ENCODE measurements at regions not wholly inside any gene's neighbourhood (a gene's known extent, or its start where the extent isn't known, plus 50 kb on each side); places are given as distances from the start of the nearest gene placed in this dataset.

DNA sequence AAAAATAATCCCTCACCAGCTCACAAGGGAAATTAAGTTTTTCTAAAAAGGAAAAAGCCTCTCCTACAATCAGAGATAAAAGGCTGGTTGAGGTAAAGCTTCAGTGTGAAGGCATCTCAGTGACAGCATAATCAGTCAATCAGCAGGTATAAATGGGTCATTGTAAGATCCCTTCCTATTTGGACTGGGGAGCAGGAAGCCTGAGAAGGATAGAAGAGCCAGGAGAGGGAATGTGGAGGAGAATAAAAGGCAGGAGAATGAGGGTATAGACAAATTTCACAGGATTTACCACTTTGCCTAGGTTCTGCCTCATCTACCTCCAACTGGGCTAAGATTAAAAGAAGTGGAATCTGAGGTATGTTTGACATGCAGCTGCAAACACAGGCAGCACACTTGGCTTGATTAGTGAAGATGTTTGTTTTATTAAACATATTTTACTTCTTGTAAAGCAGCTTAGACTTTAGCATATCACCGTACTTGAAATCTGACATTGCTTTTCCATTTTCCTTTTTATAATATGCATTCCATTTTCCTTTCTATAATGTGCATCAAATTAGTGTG, 479.1 kb upstream of the USP15 start:
- H3K27ac Mint-ChIP-seq: no peak overlapping the region
- no peak overlapping the region for H3K4me3 Mint-ChIP-seq
- no peak for DNase-seq
- peaks cover 3 to 8% (median 4%) of the 10 kb centered on the region in 7 donors for H3K9me3 Mint-ChIP-seq
- no peaks in the 10 kb centered on the region for H3K27me3 Mint-ChIP-seq
- no peaks in the 10 kb centered on the region for H3K4me1 Mint-ChIP-seq
- no peaks in the 10 kb centered on the region for H3K36me3 Mint-ChIP-seq
- ATAC-seq (ENCODE audit: low read depth in 2 of 2): no peak

DNA sequence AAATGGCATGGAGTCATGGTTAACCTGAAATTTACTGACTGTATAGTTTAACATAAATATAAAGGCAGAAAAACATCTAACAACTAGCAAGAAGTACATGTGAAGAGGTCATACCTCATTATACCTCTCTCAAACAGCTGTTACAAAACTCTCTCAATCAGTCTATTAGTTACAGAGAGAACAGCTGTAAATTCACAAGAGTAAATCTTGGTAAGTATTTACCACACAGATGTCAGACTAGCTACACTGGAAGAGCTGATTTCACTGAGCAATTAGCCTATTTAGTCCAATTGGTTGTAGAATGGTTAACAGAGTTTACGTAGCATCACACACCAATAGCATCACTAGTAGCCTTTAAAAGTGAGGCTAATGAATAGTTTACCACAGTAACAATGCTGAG, 463.4 kb upstream of the USP15 start:
- Mint-ChIP-seq H3K27ac (no peak overlapping the region), H3K36me3 (no peaks in the 10 kb centered on the region), H3K4me3 (no peak overlapping the region), H3K4me1 (no peaks in the 10 kb centered on the region), H3K9me3 (peaks cover 0 to 5% (median 4%) of the 10 kb centered on the region in 7 donors), H3K27me3 (no peaks in the 10 kb centered on the region)
- ATAC-seq (ENCODE audit: low read depth in 2 of 2) (no peak), DNase-seq (no peak)

DNA sequence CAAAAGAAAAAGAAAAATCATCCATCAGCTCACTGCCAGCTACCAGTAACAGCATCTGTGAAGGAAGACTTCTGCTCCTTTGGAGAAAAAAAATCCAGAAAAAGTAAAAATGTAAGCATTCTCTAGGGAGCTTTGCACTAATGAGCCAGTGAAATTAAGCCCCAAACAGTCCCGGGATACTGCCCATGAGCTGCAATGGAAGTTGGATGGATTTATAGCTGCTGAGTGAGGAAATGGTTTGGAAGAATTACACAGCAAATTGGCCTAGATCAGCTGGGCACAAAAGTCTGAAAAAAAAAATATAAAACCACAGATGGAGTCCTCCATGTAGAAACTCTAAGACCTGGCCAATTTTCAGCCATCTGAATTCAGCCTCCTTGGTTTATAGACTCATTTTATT, 462.9 kb upstream of the USP15 start:
- H3K27ac Mint-ChIP-seq: no peak overlapping the region
- H3K36me3 Mint-ChIP-seq: no peaks in the 10 kb centered on the region
- no peaks in the 10 kb centered on the region for H3K4me1 Mint-ChIP-seq
- no peaks in the 10 kb centered on the region for H3K27me3 Mint-ChIP-seq
- no peak for DNase-seq
- H3K4me3 Mint-ChIP-seq: no peak overlapping the region
- H3K9me3 Mint-ChIP-seq: peaks cover 0 to 5% (median 2%) of the 10 kb centered on the region in 7 donors
- ATAC-seq (ENCODE audit: low read depth in 2 of 2): no peak

DNA sequence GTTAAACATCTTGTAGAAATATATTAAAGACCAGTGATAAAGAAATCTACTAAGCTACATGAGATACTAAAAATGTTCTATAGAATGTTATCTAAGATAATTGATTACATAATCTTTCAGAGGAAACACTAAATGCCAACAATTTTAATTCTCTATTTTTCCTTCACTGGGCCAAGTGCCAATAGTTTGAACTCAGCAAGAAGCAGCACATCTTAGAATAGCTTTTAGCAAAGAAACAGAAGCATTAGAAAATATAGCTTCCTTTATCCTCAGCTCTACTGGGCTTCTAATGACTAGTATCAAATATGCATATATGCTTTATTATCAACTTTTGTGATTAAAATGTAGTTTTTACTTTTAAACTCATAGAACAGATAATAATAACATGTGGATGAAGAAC, 461.4 kb upstream of the USP15 start:
- no peak overlapping the region for H3K4me3 Mint-ChIP-seq
- ATAC-seq (ENCODE audit: low read depth in 2 of 2) (no peak), DNase-seq (no peak)
- no peaks in the 10 kb centered on the region for H3K4me1 Mint-ChIP-seq
- H3K27me3 Mint-ChIP-seq: no peaks in the 10 kb centered on the region
- H3K36me3 Mint-ChIP-seq: no peaks in the 10 kb centered on the region
- H3K27ac Mint-ChIP-seq: no peak overlapping the region
- peaks cover 0 to 5% (median 2%) of the 10 kb centered on the region in 7 donors for H3K9me3 Mint-ChIP-seq

- H3K27me3 Mint-ChIP-seq: no peaks in the 10 kb centered on the region
- no peak overlapping the region for H3K27ac Mint-ChIP-seq
- H3K4me3 Mint-ChIP-seq: no peak overlapping the region
- DNase-seq (no peak), ATAC-seq (ENCODE audit: low read depth in 2 of 2) (no peak)
- H3K4me1 Mint-ChIP-seq: no peaks in the 10 kb centered on the region
- peaks cover 6 to 18% (median 14%) of the 10 kb centered on the region in 7 donors for H3K9me3 Mint-ChIP-seq
- H3K36me3 Mint-ChIP-seq: no peaks in the 10 kb centered on the region
Observed at GRCh38 chr12:61804301-61804700, 455.9 kb upstream of the USP15 start.

- no peaks in the 10 kb centered on the region for H3K27me3 Mint-ChIP-seq
- H3K9me3 Mint-ChIP-seq: peaks cover 6 to 18% (median 15%) of the 10 kb centered on the region in 7 donors
- DNase-seq (no peak), ATAC-seq (ENCODE audit: low read depth in 2 of 2) (no peak)
- no peak overlapping the region for H3K4me3 Mint-ChIP-seq
- H3K4me1 Mint-ChIP-seq: no peaks in the 10 kb centered on the region
- H3K27ac Mint-ChIP-seq: no peak overlapping the region
- H3K36me3 Mint-ChIP-seq: no peaks in the 10 kb centered on the region
Observed at GRCh38 chr12:61808856-61809255, 451.3 kb upstream of the USP15 start.

DNA sequence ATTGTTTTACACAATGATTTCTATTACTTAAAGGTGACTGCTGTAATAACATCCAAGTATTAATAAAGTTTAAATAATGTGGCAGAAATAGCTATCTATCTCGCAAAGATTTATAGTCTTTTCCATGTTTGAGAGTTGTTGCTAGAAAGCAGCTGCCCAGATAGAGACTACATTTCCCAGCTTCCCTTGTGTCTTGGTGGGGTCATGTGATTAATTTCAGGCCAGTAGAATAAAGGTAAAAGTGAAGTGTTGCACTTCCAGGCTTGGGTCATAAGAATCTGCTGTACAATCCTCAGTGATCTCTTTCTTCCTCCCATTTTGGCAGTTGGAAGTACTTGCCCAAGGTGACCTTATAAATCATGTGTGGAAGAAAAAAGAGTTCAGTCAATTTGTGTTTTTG, 449.7 kb upstream of the USP15 start:
- peaks cover 11 to 18% (median 15%) of the 10 kb centered on the region in 7 donors for H3K9me3 Mint-ChIP-seq
- no peaks in the 10 kb centered on the region for H3K4me1 Mint-ChIP-seq
- DNase-seq: no peak
- H3K27me3 Mint-ChIP-seq: no peaks in the 10 kb centered on the region
- no peak for ATAC-seq (ENCODE audit: low read depth in 2 of 2)
- H3K27ac Mint-ChIP-seq: no peak overlapping the region
- H3K36me3 Mint-ChIP-seq: no peaks in the 10 kb centered on the region
- H3K4me3 Mint-ChIP-seq: no peak overlapping the region

DNA sequence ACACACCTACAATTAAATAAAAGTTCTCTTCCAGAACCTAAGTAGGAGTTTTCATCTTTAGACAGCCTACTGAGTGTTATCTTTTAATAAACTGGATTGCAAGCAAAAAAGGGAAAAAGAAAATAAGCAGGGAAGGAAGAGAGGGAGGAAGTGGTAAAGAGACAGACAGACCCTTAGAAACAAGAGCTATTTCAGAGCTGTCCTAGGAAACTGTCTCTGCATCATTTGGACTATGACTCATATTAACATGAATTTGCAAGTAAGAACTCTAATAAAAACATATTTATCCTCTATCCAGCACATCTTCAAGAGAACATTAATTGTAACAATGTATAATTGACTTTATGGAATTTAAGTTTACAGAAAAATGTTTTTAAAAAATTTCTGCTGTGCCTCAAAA, 438.8 kb upstream of the USP15 start:
- Mint-ChIP-seq H3K4me3 (no peak overlapping the region), H3K9me3 (peaks cover 0 to 5% (median 2%) of the 10 kb centered on the region in 7 donors), H3K36me3 (no peaks in the 10 kb centered on the region), H3K4me1 (no peaks in the 10 kb centered on the region), H3K27ac (no peak overlapping the region), H3K27me3 (no peaks in the 10 kb centered on the region)
- DNase-seq: no peak
- ATAC-seq (ENCODE audit: low read depth in 2 of 2): no peak

DNA sequence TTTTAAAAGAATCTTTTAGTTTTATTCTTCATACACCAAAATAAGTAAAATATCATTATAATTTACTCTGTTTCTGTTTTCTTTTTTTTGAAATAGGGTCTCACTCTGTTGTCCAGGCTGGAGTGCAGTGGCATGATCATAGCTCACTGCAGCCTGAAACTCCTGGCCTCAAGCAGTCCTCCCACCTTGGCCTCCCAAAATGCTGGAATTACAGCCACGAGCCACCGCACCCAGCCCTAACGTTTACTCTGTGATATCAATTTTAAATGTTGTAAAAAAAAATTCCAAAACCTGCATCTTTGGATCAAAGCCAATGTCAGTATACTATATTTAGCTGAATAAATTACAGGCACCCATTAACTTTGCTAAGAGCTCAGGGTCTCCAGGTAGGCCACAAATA, 437.1 kb upstream of the USP15 start:
- ATAC-seq (ENCODE audit: low read depth in 2 of 2): no peak
- Mint-ChIP-seq H3K27ac (no peak overlapping the region), H3K27me3 (no peaks in the 10 kb centered on the region), H3K4me3 (no peak overlapping the region), H3K9me3 (peaks cover 0 to 4% (median 0%) of the 10 kb centered on the region in 7 donors), H3K4me1 (no peaks in the 10 kb centered on the region), H3K36me3 (no peaks in the 10 kb centered on the region)
- no peak for DNase-seq

DNA sequence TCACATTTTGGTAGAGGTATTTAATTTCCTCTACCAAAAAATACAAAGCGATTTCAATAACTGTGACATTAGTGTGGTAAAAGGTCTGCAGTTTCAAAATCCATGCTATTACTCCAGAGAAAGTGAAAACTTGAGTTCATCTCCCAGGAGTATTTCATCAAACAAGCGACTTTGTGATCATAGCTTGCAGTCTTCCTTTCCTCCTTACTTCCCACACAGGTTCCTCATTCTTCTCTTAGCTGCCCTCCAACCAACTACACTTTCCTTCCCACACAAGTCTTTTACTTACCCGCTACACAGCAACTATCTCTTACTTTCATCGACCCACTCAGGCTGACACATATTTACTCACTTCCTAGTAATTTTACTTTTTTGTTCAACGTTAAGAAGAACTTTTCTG, 413.4 kb upstream of the USP15 start:
- no peak overlapping the region for H3K4me3 Mint-ChIP-seq
- no peaks in the 10 kb centered on the region for H3K4me1 Mint-ChIP-seq
- ATAC-seq (ENCODE audit: low read depth in 2 of 2) (no peak), DNase-seq (no peak)
- no peaks in the 10 kb centered on the region for H3K36me3 Mint-ChIP-seq
- no peak overlapping the region for H3K27ac Mint-ChIP-seq
- no peaks in the 10 kb centered on the region for H3K27me3 Mint-ChIP-seq
- peaks cover 0 to 5% (median 0%) of the 10 kb centered on the region in 7 donors for H3K9me3 Mint-ChIP-seq

DNA sequence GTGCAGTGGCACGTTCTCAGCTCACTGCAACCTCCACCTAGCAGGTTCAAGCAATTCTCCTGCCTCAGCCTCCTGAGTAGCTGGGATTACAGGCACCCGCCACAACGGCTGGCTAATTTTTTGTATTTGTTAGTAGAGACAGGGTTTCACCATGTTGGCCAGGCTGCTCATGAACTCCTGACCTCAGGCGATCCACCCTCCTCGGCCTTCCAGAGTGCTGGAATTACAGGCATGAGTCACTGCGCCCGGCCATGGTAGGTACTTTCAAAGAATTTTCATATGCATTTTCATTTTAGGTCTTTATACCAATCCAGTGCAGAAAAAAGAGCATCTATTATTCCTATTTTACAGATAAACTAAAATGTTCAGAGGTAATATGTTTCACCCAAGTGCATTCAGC, 411.3 kb upstream of the USP15 start:
- H3K4me1 Mint-ChIP-seq: no peaks in the 10 kb centered on the region
- H3K27ac Mint-ChIP-seq: no peak overlapping the region
- H3K4me3 Mint-ChIP-seq: no peak overlapping the region
- ATAC-seq (ENCODE audit: low read depth in 2 of 2) (no peak), DNase-seq (no peak)
- H3K27me3 Mint-ChIP-seq: no peaks in the 10 kb centered on the region
- no peaks in the 10 kb centered on the region for H3K36me3 Mint-ChIP-seq
- peaks cover 0 to 7% (median 3%) of the 10 kb centered on the region in 7 donors for H3K9me3 Mint-ChIP-seq

DNA sequence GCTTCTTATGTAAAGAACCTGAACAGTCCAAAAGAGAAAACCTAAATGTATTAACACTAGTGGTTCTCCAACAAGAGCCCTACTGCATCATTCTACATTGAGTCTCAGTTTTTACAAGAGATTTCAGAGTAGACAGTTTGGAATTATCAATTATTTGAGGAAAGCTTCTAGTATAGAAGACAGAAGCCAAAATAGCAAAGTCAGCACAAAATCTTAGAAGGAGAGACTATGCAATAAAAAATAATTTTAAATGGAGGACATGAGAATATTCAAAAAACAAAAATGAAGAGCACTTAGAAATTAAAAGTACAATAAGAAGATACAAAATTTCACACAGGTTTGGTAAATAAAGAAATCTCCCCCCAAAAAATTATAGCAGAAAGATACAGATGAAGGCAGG, 406.3 kb upstream of the USP15 start:
- H3K4me3 Mint-ChIP-seq: no peak overlapping the region
- ATAC-seq (ENCODE audit: low read depth in 2 of 2) (no peak), DNase-seq (no peak)
- H3K27me3 Mint-ChIP-seq: no peaks in the 10 kb centered on the region
- H3K9me3 Mint-ChIP-seq: peaks cover 3 to 23% (median 8%) of the 10 kb centered on the region in 7 donors
- H3K27ac Mint-ChIP-seq: no peak overlapping the region
- no peaks in the 10 kb centered on the region for H3K4me1 Mint-ChIP-seq
- H3K36me3 Mint-ChIP-seq: no peaks in the 10 kb centered on the region

- Mint-ChIP-seq H3K27me3 (no peaks in the 10 kb centered on the region), H3K4me3 (no peak overlapping the region), H3K4me1 (no peaks in the 10 kb centered on the region), H3K9me3 (peaks cover 3 to 23% (median 8%) of the 10 kb centered on the region in 7 donors), H3K27ac (no peak overlapping the region), H3K36me3 (no peaks in the 10 kb centered on the region)
- DNase-seq: no peak
- no peak for ATAC-seq (ENCODE audit: low read depth in 2 of 2)
Observed at GRCh38 chr12:61854902-61855301, 405.3 kb upstream of the USP15 start.

GRCh38 chr12:61857968-61858367, 402.2 kb upstream of the USP15 start:
- H3K27me3 Mint-ChIP-seq: no peaks in the 10 kb centered on the region
- no peaks in the 10 kb centered on the region for H3K36me3 Mint-ChIP-seq
- H3K4me3 Mint-ChIP-seq: peak overlapping the region in 1 of 8 donors; percentile 30
- no peak for DNase-seq
- peaks cover 3 to 19% (median 9%) of the 10 kb centered on the region in 7 donors for H3K9me3 Mint-ChIP-seq
- H3K27ac Mint-ChIP-seq: no peak overlapping the region
- ATAC-seq (ENCODE audit: low read depth in 2 of 2): no peak
- no peaks in the 10 kb centered on the region for H3K4me1 Mint-ChIP-seq

DNA sequence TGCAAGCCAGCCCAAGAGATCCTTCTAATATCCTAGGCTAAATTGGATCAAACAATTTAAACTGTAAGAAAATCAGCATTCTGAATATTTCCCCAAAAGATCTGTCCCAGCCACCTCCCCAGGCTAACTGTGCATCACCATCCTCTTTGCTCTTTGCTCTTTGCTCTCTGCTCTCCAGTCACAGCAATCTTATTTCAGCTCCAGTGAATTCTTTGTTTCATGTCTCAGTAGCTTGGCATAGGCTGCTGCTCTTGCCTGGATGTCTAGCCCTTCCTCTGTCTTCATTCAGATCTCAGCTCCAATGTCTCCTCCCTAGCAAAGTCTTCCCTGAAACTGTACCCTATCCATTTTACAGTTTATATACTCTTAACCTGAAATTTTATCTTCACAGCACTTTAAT, 399.8 kb upstream of the USP15 start:
- no peak for ATAC-seq (ENCODE audit: low read depth in 2 of 2)
- no peak overlapping the region for H3K4me3 Mint-ChIP-seq
- H3K4me1 Mint-ChIP-seq: no peaks in the 10 kb centered on the region
- H3K27ac Mint-ChIP-seq: no peak overlapping the region
- H3K9me3 Mint-ChIP-seq: peaks cover 0 to 9% (median 3%) of the 10 kb centered on the region in 7 donors
- DNase-seq: no peak
- no peaks in the 10 kb centered on the region for H3K27me3 Mint-ChIP-seq
- H3K36me3 Mint-ChIP-seq: no peaks in the 10 kb centered on the region
